NCI-H748 (cell line): ENCODE measurements at regions not wholly inside any gene's neighbourhood (a gene's known extent, or its start where the extent isn't known, plus 50 kb on each side); places are given as distances from the start of the nearest gene placed in this dataset.
"Not testable (repeated sequence)": the region's sequence is repeated elsewhere in the genome, so short reads cannot be mapped to it uniquely, and the experiment has no call there.

Source experiments
- DNase-seq: peaks from one replicate; lab custom pipeline; 2025; ENCODE audit not compliant: unreplicated experiment; lab: John Stamatoyannopoulos, UW

GRCh38 chr6:58347534-58347933 lies 1030.1 kb downstream of the PRIM2 start:
- DNase-seq: not testable (repeated sequence)

- not testable (repeated sequence) for DNase-seq
These were observed 1034.2 kb downstream of the PRIM2 start for GRCh38 chr6:58351619-58352018.

GRCh38 chr6:58358452-58358851 lies 1041.0 kb downstream of the PRIM2 start:
- DNase-seq: not testable (repeated sequence)

GRCh38 chr6:58365856-58366255 lies 1048.4 kb downstream of the PRIM2 start:
- DNase-seq: not testable (repeated sequence)

- not testable (repeated sequence) for DNase-seq
These were observed 1089.2 kb downstream of the PRIM2 start for GRCh38 chr6:58406659-58407058.

GRCh38 chr6:58419321-58419720 lies 1101.9 kb downstream of the PRIM2 start:
- DNase-seq: no peak
